Activated naive CD8-positive, alpha-beta T cell treated with anti-CD3 and anti-CD28 coated beads for 36 hours (primary cell): ENCODE measurements at regions not wholly inside any gene's neighbourhood (a gene's known extent, or its start where the extent isn't known, plus 50 kb on each side); places are given as distances from the start of the nearest gene placed in this dataset.

Source experiments
- DNase-seq: peaks from one replicate; pipeline ENCODE4 v3.0.0; 2021
- H3K27ac Mint-ChIP-seq: one replicate; pipeline ENCODE4 v1.8.0; 2022; ENCODE audit warnings: mild to moderate bottlenecking, moderate library complexity, mixed read lengths
- H3K27me3 Mint-ChIP-seq: one replicate; pipeline ENCODE4 v1.8.0; 2022; ENCODE audit warnings: mild to moderate bottlenecking, mixed read lengths
- H3K36me3 Mint-ChIP-seq: one replicate; pipeline ENCODE4 v1.8.0; 2021; ENCODE audit warnings: mild to moderate bottlenecking, mixed read lengths
- H3K4me1 Mint-ChIP-seq: one replicate; pipeline ENCODE4 v1.8.0; 2021; ENCODE audit warnings: mixed read lengths
- H3K4me3 Mint-ChIP-seq: one replicate; pipeline ENCODE4 v1.8.0; 2022; ENCODE audit warnings: mild to moderate bottlenecking, moderate library complexity, mixed read lengths
- H3K9me3 Mint-ChIP-seq: one replicate; pipeline ENCODE4 v1.8.0; 2022; ENCODE audit warnings: mixed read lengths

DNA sequence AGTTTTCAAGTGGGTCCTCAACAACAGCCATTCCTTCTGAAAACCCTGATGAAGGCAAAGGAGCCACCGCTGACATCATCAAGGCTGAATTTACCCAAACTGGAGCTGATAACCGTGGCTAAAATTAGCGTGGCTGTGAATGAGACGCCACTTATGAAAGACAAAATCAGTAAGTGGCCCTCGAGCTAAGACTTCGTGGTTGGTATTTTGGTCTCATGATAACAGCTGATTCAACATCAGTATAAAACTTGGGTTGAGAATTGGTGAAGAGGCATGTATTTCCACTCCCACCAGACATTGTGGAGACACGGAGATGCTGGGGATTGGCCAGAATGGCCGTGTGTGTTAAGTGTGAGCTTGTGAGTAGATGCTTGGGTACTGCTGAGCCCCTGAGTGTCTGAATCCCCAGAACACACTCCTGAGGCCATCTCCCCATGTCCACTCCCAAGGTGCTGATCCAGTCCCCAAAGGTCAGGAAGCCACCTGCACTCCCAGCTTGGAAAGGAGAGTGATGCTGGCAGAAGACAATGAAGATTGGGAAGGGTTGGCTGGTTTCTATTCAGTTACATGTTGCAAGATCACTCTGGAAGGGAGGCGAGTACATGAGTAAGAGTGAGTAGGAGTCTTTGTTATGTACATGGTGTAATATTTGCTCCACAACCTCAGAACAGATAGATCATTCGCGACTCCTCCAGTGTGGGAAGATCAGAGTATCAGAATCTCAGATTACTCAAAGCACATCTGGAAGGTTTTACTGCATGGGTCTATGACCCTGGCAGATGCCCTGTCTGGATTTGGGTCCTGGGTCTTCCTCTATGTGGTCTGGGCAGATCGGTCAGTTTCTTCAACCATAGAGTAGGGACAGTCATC lies 207.7 kb downstream of the HS3ST3A1 start:
- H3K27me3 Mint-ChIP-seq, result peaks cover 8% of the 10 kb centered on the region

DNA sequence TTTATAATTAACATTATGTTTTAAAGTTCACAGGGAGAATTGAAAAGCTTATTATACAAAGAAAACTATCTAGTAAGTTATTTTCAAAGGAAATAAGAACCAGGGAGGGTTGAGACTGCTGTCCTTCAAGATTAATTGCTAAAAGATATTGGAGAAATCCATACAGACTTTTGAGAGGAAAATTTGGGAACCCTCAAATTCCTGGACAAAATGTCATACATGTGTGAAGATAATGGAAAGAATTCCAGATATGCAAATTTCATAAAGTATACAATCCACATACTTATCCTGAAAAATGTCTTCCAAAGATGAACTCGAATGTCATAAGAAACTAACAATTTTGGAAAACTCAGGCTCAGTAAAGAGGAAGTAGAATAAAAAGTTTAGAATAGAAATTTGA lies 213.8 kb downstream of the HS3ST3A1 start:
- Mint-ChIP-seq H3K27me3 (peaks cover 15% of the 10 kb centered on the region), H3K9me3 (no peaks in the 10 kb centered on the region), H3K4me3 (no peak overlapping the region), H3K4me1 (no peaks in the 10 kb centered on the region), H3K36me3 (no peaks in the 10 kb centered on the region), H3K27ac (no peak overlapping the region)
- DNase-seq, result no peak

More for the DNA sequence above, 207.7 kb downstream of the HS3ST3A1 start:
- Mint-ChIP-seq H3K4me3 (no peak overlapping the region), H3K4me1 (no peaks in the 10 kb centered on the region), H3K9me3 (no peaks in the 10 kb centered on the region), H3K27ac (no peak overlapping the region), H3K36me3 (no peaks in the 10 kb centered on the region)
- no peak for DNase-seq

DNA sequence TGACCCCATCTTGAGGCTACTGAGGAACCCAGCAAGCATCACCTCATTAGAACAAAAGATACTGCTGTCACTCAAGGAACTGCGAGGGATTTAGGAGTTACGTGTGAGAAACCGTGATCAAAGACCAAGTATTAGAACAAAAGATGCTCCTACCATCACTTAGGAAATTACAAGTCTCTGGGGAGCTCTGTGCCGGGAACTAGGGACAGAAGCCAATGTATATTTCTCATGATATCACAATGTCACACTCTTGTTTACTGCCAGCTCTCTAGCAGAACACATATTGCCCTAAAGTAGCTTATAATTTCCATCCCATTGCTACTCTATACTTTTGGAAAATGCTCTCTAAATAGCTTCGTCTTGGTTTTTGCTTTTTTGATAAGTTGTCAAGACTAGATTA lies 214.5 kb downstream of the HS3ST3A1 start:
- Mint-ChIP-seq H3K9me3 (no peaks in the 10 kb centered on the region), H3K27ac (no peak overlapping the region), H3K4me1 (no peaks in the 10 kb centered on the region), H3K27me3 (peaks cover 15% of the 10 kb centered on the region), H3K4me3 (no peak overlapping the region), H3K36me3 (no peaks in the 10 kb centered on the region)
- DNase-seq, result no peak

DNA sequence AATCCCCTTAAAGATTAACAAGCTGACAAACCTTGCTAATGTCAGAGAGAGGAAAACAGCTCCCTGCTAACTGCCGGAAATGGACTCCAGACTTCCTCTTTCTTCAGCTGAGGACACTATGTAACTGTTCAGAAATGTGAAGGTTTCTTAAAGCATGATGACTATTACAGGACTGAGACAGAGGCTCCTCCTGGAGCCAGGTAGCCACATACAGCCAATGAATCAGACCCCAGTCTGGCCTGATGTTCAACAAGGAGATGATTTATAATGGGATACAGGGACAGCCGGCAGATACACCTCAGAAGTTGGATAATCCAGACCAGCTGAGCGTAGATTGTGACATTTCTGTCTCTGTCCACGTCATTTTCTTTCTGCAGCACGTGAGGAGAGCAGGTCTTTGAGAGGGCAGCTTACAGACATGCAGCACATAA lies 216.2 kb downstream of the HS3ST3A1 start:
- peaks cover 15% of the 10 kb centered on the region for H3K27me3 Mint-ChIP-seq
- H3K27ac Mint-ChIP-seq, result no peak overlapping the region

DNA sequence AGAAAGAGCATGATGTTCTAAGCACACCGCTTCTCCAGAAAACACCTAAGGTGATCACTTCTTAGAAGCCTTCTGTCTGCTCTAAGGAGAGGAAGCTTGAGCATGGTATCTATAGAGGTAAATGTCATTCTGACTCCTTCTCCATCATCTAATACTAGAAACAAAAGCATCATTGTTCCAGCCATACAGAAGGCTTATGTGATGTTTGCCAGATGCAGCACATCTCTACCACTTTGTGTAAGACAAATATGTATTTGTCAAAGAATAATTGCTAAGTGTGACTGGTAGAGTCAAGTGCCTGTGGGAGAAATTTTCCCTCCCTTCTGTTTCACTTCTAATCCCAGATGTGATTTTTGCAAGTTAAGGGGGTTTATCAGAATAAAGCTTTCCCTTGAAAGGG lies 217.1 kb downstream of the HS3ST3A1 start:
- DNase-seq, result no peak
- Mint-ChIP-seq H3K27ac (no peak overlapping the region), H3K9me3 (no peaks in the 10 kb centered on the region), H3K4me3 (no peak overlapping the region), H3K36me3 (no peaks in the 10 kb centered on the region), H3K27me3 (peaks cover 13% of the 10 kb centered on the region), H3K4me1 (no peaks in the 10 kb centered on the region)

More for the DNA sequence above, 216.2 kb downstream of the HS3ST3A1 start:
- Mint-ChIP-seq H3K4me3 (no peak overlapping the region), H3K36me3 (no peaks in the 10 kb centered on the region), H3K4me1 (no peaks in the 10 kb centered on the region), H3K9me3 (no peaks in the 10 kb centered on the region)
- DNase-seq, result no peak

DNA sequence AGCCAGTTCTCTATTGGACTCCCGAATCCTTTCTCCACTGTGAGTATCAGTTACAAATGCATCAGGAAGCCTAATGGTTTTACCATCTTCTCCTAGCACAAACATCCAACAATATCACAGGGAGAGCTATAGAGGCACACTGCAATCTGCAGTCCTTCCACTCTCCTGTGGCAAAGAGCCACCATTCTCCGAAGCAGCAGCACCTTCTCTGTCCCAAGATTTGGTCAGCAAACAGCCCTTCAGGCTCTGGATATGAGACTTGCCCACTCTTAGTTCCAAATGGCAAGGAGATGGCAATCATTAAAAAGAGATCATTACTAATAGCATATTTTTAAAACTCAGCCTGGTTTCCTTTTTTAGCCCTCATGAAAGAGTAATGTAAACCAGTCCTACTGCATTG lies 223.4 kb downstream of the HS3ST3A1 start:
- Mint-ChIP-seq H3K9me3 (no peaks in the 10 kb centered on the region), H3K4me3 (no peak overlapping the region), H3K27ac (no peak overlapping the region), H3K4me1 (no peaks in the 10 kb centered on the region), H3K27me3 (peaks cover 4% of the 10 kb centered on the region), H3K36me3 (no peaks in the 10 kb centered on the region)
- no peak for DNase-seq

DNA sequence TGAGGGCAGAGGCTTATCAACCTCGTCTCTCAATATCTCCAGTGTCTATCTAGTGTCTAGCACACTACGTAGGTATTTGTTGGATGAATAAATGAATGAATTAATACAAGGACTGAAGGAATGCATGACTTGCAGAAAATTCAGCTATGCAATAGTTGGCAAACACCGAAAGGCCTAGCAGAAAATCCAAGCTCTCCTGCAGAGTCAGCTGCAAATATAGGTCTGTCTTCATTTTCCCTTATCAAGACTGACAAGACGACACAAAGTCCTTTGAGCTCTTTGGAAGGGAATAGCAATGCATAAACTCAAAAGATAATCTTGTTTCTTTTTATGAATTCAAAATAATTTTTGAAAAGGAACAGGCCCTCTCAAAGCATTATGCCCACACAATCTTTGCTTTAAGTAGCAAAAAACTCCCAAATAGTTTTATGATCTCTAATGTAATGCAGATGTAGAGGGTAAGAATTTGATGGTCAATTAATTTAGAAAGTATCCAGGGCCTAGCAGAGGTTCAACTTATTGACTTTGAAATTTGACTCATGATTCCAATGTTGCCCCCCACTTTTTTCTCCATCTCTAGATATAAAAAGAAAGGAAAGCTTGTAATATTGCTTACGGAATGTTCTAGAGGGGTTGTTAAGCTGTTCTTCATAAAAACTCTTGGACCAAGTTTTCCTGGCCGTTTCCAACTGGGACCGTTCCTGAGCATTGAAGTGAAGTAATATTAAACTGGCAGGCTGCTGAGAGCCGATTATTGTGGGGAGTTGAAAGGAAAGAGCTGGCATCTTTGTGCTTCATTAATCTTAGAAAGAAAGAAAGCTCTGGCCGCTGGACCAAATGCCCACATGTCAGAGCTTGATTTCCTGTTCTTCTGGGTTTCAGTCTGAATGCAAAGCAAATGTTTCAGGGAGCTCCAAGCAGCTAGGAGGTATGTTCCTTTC lies 227.3 kb downstream of the HS3ST3A1 start:
- H3K27me3 Mint-ChIP-seq, result peaks cover 4% of the 10 kb centered on the region
- no peaks in the 10 kb centered on the region for H3K4me1 Mint-ChIP-seq
- DNase-seq, result no peak
- H3K36me3 Mint-ChIP-seq, result no peaks in the 10 kb centered on the region
- H3K9me3 Mint-ChIP-seq, result no peaks in the 10 kb centered on the region
- H3K27ac Mint-ChIP-seq, result no peak overlapping the region
- no peak overlapping the region for H3K4me3 Mint-ChIP-seq

DNA sequence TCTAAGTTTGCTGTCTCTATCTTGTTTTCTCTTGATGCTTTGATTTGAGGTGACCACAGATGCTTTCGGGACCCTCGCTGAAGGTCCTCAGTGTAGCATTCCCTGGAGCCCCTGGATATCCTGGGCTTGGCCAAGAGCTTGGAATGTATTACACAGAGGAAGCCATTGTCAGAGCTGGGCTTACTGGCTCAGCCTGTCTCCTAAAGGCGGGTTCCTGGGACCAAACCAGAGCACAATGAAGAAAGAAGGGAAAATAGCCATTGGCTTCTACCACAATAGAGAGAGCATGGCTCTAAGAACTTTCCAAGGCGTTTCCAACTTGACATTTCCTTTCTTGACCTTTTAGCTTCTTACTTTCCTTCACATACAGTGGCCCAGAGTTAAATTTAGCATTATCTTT lies 229.3 kb downstream of the HS3ST3A1 start:
- no peak overlapping the region for H3K27ac Mint-ChIP-seq
- peaks cover 4% of the 10 kb centered on the region for H3K27me3 Mint-ChIP-seq
- H3K36me3 Mint-ChIP-seq, result no peaks in the 10 kb centered on the region
- no peaks in the 10 kb centered on the region for H3K9me3 Mint-ChIP-seq
- DNase-seq, result no peak
- no peak overlapping the region for H3K4me3 Mint-ChIP-seq
- no peaks in the 10 kb centered on the region for H3K4me1 Mint-ChIP-seq

DNA sequence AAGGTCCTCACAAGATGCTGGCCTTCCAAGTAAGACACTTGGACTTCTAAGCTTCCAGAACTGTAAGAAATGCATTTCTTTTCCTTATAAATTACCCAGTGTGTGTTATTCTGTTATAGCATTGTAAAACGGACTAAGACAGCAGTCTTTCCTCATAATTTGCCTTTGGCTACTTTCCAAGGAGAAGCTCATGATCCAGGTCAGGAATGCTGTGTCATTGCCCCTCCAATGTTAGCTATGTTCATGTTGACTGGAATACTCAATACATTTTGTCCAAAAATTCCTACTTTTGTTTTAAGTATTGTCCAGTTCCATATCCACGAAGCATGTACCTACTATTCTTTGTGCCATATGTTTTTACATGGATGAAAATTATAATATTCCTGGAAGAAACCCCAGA lies 234.6 kb downstream of the HS3ST3A1 start:
- Mint-ChIP-seq H3K36me3 (no peaks in the 10 kb centered on the region), H3K27me3 (no peaks in the 10 kb centered on the region), H3K9me3 (no peaks in the 10 kb centered on the region), H3K4me1 (no peaks in the 10 kb centered on the region), H3K4me3 (no peak overlapping the region), H3K27ac (no peak overlapping the region)
- DNase-seq, result no peak

DNA sequence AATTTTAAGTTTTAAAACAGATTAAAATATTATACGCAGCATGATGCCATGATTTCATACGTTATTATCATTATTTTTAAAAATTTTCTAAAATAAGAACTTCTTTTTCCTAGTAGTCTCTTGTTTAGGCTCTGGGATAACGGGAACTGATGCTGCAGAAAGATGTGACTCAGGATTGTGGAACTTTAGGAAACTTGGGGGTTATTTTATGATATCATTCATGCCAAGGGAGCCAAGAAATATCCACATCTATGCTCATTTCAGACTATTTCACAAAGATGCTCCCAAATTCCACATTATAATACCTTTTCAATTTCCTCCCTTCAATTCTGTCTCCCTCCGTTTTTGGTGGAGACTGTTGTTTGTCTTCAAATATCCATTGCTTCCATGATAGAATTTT lies 236.4 kb downstream of the HS3ST3A1 start:
- no peaks in the 10 kb centered on the region for H3K9me3 Mint-ChIP-seq
- H3K27ac Mint-ChIP-seq, result no peak overlapping the region
- H3K4me3 Mint-ChIP-seq, result no peak overlapping the region
- no peak for DNase-seq
- no peaks in the 10 kb centered on the region for H3K36me3 Mint-ChIP-seq
- no peaks in the 10 kb centered on the region for H3K4me1 Mint-ChIP-seq
- no peaks in the 10 kb centered on the region for H3K27me3 Mint-ChIP-seq

DNA sequence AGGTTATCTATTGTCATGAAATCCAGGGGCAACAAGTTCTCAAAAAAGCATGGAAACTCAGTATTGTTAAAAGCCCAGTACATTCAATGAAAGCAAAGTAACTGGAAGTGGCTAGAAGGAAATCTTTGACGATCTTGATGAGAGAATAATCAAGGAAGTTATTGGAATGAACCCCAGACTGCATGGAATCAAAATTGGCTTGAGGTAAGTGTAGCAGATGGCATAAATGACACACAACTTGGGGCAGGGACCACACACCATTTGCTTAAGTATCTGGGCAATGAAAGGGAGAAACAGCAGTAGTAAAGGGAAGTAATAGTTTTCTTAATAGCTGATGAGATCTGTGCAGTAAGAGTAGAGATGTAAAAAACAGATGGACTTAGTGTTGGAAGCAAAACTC lies 238.0 kb downstream of the HS3ST3A1 start:
- Mint-ChIP-seq H3K27ac (no peak overlapping the region), H3K4me3 (no peak overlapping the region), H3K27me3 (no peaks in the 10 kb centered on the region), H3K9me3 (no peaks in the 10 kb centered on the region), H3K4me1 (no peaks in the 10 kb centered on the region), H3K36me3 (no peaks in the 10 kb centered on the region)
- no peak for DNase-seq

DNA sequence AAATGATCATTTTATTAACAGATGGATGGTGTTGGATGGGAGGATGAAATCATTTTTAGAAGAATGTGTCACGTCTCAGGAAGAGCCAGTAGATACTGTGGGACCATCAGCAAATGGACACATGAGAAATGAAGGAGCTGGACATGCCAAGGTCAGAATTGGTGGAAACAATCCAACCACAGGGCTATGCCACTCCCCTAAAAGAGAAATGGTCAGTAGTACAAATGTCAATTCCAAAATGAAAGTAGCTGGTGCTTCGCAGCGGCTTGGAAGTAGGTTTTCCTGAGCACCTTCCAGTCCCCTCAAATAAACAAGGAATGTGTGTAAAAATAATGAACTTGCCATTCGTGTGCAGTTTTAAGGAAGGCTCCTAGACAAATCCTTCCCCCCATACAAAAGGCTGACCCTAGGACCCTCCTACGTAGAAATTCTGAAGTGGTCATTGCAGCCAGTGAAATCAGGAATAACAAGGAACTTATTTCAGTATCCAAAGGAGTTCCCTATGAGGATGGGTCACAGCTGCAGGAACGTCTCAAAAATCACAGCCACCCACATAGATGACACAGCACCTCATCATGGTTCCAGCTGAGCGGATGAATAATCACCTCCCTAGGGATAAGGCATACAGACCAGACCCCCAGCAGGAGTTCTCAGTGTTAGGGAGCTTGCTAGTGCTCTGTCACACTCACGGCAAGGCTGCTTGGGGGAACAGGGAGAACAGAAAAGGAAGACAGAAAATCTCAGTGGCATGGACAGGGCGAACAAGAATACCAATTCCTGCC lies 239.2 kb downstream of the HS3ST3A1 start:
- DNase-seq, result no peak
- H3K36me3 Mint-ChIP-seq, result no peaks in the 10 kb centered on the region
- no peaks in the 10 kb centered on the region for H3K27me3 Mint-ChIP-seq
- no peak overlapping the region for H3K27ac Mint-ChIP-seq
- H3K4me3 Mint-ChIP-seq, result no peak overlapping the region
- H3K4me1 Mint-ChIP-seq, result no peaks in the 10 kb centered on the region
- H3K9me3 Mint-ChIP-seq, result no peaks in the 10 kb centered on the region

DNA sequence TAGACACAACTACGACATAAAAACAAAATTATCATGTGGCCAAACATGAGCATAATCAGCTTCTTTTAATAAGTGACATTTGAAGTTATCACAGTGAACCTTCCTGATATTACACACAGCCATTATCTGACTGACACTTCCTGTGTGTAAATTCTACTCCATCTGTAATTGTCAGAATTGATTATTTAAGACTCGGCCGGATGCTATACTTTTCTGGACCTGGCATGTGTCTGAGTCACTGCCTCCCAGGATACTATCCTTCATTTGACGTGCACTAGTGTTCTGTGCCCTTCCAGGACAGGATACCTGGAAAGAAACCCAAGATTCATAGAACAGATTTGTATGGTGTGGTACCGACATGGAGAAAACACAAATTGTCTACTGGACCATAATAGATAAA lies 242.0 kb downstream of the HS3ST3A1 start:
- Mint-ChIP-seq H3K27ac (no peak overlapping the region), H3K27me3 (no peaks in the 10 kb centered on the region), H3K4me3 (no peak overlapping the region), H3K9me3 (no peaks in the 10 kb centered on the region), H3K36me3 (no peaks in the 10 kb centered on the region), H3K4me1 (no peaks in the 10 kb centered on the region)
- no peak for DNase-seq

DNA sequence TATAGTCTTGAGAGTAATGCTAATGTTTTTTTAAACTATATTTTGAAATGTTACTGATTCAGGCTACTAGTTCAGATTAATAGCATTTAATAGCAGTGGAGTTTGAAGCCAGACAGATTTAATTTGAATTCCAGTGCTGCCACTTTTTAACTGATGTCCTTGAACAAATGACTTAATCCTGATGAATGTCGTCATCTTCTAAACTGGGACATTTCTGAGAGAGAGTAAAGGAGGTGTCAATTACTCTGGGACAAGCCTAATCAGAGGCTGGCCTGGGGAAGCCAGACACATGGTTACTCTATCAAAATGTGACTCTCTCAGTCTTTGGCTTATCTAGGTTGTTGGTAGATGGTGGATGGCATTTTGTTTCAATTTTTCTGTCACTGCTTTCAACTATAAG lies 246.7 kb downstream of the HS3ST3A1 start:
- Mint-ChIP-seq H3K9me3 (no peaks in the 10 kb centered on the region), H3K4me3 (no peak overlapping the region), H3K4me1 (no peaks in the 10 kb centered on the region), H3K27ac (no peak overlapping the region), H3K36me3 (no peaks in the 10 kb centered on the region), H3K27me3 (no peaks in the 10 kb centered on the region)
- no peak for DNase-seq

DNA sequence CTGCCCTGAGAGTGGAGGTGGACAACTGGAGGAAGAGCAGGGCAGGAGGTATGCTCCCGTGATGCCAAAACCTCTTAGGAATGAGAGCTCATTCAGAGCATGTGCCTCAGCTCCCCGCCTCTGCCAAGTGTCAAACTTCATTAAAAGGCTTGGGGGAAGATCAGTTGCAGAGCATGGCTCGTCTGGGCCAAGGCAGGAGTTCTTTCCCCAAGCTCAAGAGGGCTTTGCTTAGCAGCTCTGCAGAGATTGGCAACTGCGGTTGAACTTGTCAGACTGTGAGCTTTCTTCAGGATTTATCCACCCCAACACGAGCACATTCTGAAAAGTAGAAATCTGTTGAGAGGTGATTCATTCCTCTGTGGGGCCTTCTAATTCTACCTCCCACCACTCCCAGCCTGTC lies 248.1 kb downstream of the HS3ST3A1 start:
- Mint-ChIP-seq H3K4me3 (no peak overlapping the region), H3K36me3 (no peaks in the 10 kb centered on the region), H3K9me3 (no peaks in the 10 kb centered on the region)

More for the DNA sequence above, 248.1 kb downstream of the HS3ST3A1 start:
- no peaks in the 10 kb centered on the region for H3K4me1 Mint-ChIP-seq
- H3K27ac Mint-ChIP-seq, result no peak overlapping the region
- no peak for DNase-seq
- H3K27me3 Mint-ChIP-seq, result no peaks in the 10 kb centered on the region
